OCI-LY7 (cell line): ENCODE measurements at regions not wholly inside any gene's neighbourhood (a gene's known extent, or its start where the extent isn't known, plus 50 kb on each side); places are given as distances from the start of the nearest gene placed in this dataset.

Source experiments
- EZH2phosphoT487 ChIP-seq: fragments of 200-600 bp; sonication (generic); IDR thresholded peaks from 2 replicates; pipeline ENCODE4 v1.6.1; 2018; ENCODE audit warnings: low read depth, borderline replicate concordance, mild to moderate bottlenecking, mixed run types, antibody characterized with exemption, low read length, moderate library complexity, mixed read lengths
- TF ChIP-seq, protein P1 (sequence below): fragments of 200-600 bp; sonication (generic); conservative IDR thresholded peaks from 2 replicates; pipeline ENCODE4 v1.5.1; 2014; ENCODE audit warnings: mild to moderate bottlenecking, antibody characterized with exemption, low read length, moderate library complexity, mixed read lengths

DNA sequence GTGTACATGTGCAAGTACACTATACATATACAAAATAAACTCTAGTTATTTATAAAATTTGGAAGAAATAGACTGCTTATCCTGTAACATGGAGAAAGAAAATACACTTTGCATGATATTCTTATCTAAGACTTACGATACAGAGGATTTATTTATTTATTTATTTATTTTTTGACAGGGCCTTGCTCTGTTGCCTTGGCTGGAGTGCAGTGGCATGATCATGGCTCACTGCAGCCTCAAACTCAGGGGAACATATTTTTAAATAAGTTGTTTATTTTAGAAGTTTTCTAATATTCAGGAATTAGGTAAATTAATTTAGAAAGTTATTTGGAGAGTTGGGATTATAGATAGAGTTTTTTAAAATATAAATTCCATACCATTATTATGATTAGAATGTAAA lies 116.7 kb downstream of the GPR85 start:
- TF ChIP-seq, protein P1, sequence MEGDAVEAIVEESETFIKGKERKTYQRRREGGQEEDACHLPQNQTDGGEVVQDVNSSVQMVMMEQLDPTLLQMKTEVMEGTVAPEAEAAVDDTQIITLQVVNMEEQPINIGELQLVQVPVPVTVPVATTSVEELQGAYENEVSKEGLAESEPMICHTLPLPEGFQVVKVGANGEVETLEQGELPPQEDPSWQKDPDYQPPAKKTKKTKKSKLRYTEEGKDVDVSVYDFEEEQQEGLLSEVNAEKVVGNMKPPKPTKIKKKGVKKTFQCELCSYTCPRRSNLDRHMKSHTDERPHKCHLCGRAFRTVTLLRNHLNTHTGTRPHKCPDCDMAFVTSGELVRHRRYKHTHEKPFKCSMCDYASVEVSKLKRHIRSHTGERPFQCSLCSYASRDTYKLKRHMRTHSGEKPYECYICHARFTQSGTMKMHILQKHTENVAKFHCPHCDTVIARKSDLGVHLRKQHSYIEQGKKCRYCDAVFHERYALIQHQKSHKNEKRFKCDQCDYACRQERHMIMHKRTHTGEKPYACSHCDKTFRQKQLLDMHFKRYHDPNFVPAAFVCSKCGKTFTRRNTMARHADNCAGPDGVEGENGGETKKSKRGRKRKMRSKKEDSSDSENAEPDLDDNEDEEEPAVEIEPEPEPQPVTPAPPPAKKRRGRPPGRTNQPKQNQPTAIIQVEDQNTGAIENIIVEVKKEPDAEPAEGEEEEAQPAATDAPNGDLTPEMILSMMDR, result no peak
- no peak for TF ChIP-seq EZH2phosphoT487
